ENCODE measurements at regions not wholly inside any gene's neighbourhood (a gene's known extent, or its start where the extent isn't known, plus 50 kb on each side); places are given as distances from the start of the nearest gene placed in this dataset.

DNA sequence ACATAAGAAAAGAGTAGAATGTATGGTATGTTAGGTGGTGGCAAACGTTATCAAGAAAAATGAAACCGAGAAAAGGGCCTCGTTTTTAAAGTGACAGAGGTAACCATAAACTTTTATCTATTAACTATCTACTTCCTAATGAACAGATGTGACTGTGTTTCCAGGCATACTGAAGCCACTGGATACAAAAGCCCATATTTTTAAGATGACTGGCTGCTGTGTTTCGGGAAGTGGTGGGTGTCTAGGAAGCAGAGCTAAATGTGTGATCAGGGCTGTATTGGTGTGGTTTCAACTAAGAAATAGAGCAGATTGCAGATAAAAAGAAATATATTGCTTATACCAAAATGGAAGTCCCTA, 71.8 kb downstream of the CHRM3 start:
- Histone ChIP-seq H3K27ac (no peak overlapping the region), H3K4me3 (no peak overlapping the region), H3K27me3 (no peaks in the 10 kb centered on the region), H3K36me3 (no peaks in the 10 kb centered on the region), H3K9me3 (no peaks in the 10 kb centered on the region), H3K4me1 (peaks cover 0 to 28% (median 4%) of the 10 kb centered on the region in 3 donors)
- no peak for ATAC-seq
- TF ChIP-seq, protein P1, sequence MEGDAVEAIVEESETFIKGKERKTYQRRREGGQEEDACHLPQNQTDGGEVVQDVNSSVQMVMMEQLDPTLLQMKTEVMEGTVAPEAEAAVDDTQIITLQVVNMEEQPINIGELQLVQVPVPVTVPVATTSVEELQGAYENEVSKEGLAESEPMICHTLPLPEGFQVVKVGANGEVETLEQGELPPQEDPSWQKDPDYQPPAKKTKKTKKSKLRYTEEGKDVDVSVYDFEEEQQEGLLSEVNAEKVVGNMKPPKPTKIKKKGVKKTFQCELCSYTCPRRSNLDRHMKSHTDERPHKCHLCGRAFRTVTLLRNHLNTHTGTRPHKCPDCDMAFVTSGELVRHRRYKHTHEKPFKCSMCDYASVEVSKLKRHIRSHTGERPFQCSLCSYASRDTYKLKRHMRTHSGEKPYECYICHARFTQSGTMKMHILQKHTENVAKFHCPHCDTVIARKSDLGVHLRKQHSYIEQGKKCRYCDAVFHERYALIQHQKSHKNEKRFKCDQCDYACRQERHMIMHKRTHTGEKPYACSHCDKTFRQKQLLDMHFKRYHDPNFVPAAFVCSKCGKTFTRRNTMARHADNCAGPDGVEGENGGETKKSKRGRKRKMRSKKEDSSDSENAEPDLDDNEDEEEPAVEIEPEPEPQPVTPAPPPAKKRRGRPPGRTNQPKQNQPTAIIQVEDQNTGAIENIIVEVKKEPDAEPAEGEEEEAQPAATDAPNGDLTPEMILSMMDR (IDR thresholded peaks at IDR 0.05) = no peak
- no peak for TF ChIP-seq EP300 (IDR thresholded peaks at IDR 0.05)
- TF ChIP-seq POLR2AphosphoS5 (IDR thresholded peaks at IDR 0.05) = no peak
- TF ChIP-seq POLR2A (IDR thresholded peaks at IDR 0.05) = no peak
- WGBS, 2 donors (ENCODE audit: low coverage in 1 of 2) = 44 to 48% methylated on average over 4 of the region's 4 CpGs

DNA sequence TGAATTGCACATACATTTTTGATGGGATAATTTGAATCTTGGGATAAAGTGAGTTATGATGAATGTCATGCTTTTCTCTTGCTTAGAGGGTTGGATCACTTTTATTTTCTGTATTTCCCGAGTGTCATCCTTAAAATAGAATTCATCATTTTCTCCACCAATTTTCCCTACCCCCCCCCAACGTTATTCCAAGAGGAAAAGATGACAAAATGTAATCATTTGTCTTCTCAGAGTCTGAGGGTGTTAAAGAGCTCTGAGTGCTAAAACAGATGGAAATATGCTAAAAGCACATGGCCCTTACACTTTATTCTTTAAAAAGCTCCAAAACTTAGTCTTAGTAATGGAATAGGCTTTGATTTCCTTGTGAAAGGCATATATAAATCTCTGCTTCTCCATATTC, 81.4 kb downstream of the CHRM3 start:
- H3K4me3 ChIP-seq = no peak overlapping the region
- H3K36me3 ChIP-seq = no peaks in the 10 kb centered on the region
- H3K9me3 ChIP-seq = no peaks in the 10 kb centered on the region
- no peak for ATAC-seq
- no peaks in the 10 kb centered on the region for H3K27me3 ChIP-seq
- no peak for TF ChIP-seq POLR2A (IDR thresholded peaks at IDR 0.05)
- TF ChIP-seq EP300 (IDR thresholded peaks at IDR 0.05) = no peak
- no peak for TF ChIP-seq POLR2AphosphoS5 (IDR thresholded peaks at IDR 0.05)
- TF ChIP-seq, protein P1 (IDR thresholded peaks at IDR 0.05) = no peak
- H3K4me1 ChIP-seq = peaks cover 0 to 21% (median 0%) of the 10 kb centered on the region in 3 donors
- 12 to 45% methylated on average over 2 of the region's 2 CpGs for WGBS, 2 donors (ENCODE audit: low coverage in 1 of 2)
- no peak overlapping the region for H3K27ac ChIP-seq

DNA sequence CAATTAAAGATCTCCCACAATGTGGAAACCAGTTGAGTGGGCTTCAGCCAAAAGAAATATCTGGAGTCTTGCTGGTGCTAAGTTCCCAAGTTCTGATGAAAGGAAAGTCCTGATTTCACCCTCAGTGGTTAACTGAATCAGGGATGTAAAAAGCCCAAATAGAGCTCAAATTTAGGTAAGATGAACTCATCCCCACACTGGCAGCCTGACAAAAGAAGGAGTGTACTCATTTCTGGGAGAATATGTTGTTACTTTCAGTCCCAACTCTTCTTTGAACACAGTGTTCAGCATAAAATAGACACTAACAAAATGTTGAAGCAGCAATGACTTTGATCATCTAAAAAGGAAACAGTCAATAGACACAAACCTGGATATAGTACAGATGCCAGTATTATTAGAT, 91.7 kb downstream of the CHRM3 start:
- Histone ChIP-seq H3K36me3 (no peaks in the 10 kb centered on the region), H3K4me3 (no peak overlapping the region), H3K27me3 (no peaks in the 10 kb centered on the region), H3K4me1 (peaks cover 0 to 13% (median 0%) of the 10 kb centered on the region in 3 donors), H3K9me3 (peaks cover 0 to 21% (median 0%) of the 10 kb centered on the region in 3 donors), H3K27ac (no peak overlapping the region)
- TF ChIP-seq EP300 (IDR thresholded peaks at IDR 0.05) (no peak), POLR2AphosphoS5 (IDR thresholded peaks at IDR 0.05) (no peak), POLR2A (IDR thresholded peaks at IDR 0.05) (no peak)
- ATAC-seq = no peak

DNA sequence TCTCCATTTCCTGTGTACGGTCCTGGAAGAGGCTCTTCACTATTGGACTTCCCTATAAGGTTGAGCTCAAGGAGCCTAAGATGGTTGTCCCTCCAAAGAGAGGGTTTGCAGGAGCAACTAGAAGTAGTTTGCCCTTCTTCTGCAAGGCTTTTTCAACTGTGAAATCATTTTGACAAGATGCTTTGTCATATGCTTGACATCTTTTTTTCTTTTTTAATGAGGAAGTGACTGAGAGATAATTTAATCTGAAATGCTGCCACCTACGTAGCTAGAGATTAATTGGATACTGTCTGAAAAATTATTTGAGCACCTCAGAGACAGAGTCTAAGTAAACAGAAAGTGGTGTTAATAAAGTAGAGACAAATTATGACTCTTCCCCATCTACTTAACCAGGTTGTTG, 97.0 kb downstream of the CHRM3 start:
- no peak for TF ChIP-seq EP300 (IDR thresholded peaks at IDR 0.05)
- TF ChIP-seq POLR2AphosphoS5 (IDR thresholded peaks at IDR 0.05) = no peak
- TF ChIP-seq, protein P1 (IDR thresholded peaks at IDR 0.05) = no peak
- no peak for TF ChIP-seq POLR2A (IDR thresholded peaks at IDR 0.05)
- 55 to 63% methylated on average over 2 of the region's 2 CpGs for WGBS, 2 donors (ENCODE audit: low coverage in 1 of 2)
- no peak overlapping the region for H3K4me3 ChIP-seq
- H3K9me3 ChIP-seq = peaks cover 0 to 14% (median 0%) of the 10 kb centered on the region in 3 donors
- no peaks in the 10 kb centered on the region for H3K27me3 ChIP-seq
- H3K36me3 ChIP-seq = no peaks in the 10 kb centered on the region
- ATAC-seq = no peak
- peaks cover 0 to 40% (median 0%) of the 10 kb centered on the region in 3 donors for H3K4me1 ChIP-seq
- no peak overlapping the region for H3K27ac ChIP-seq

DNA sequence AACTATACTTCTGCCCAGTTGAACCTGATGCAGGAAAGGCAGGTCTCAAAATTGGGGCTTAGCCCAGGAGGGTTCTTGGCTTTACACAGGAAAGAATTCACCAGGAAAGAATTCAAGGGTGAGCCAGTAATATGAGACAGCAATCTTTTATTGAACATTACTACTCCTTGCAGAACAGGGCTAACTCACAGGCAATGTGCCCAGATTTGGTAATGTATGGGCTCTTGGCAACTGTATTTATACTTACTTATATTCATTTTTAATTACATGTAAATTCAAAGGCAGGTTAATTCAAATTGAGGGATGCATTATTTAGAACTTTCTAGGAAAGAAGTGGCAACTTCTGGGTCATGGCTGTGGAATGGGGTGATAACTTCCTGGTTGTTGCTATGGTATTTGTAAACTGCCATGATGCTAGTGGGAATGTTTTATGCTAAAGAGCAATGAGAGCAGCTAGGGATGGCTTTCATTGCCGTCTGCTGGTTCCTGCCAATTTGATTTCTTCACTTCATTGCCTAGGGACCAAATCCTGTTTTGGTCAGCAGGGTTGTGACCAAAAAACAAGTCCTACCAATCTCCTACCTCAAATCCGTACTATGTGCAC, 107.5 kb downstream of the CHRM3 start:
- Histone ChIP-seq H3K27ac (no peak overlapping the region), H3K4me1 (peaks cover 0 to 10% (median 0%) of the 10 kb centered on the region in 3 donors), H3K27me3 (no peaks in the 10 kb centered on the region), H3K9me3 (no peaks in the 10 kb centered on the region), H3K4me3 (no peak overlapping the region), H3K36me3 (no peaks in the 10 kb centered on the region)
- WGBS, 2 donors (ENCODE audit: low coverage in 1 of 2) = 86 to 93% methylated on average over 2 of the region's 2 CpGs
- ATAC-seq = no peak
- TF ChIP-seq, protein P1 (IDR thresholded peaks at IDR 0.05) = no peak
- TF ChIP-seq EP300 (IDR thresholded peaks at IDR 0.05) (no peak), POLR2AphosphoS5 (IDR thresholded peaks at IDR 0.05) (no peak), POLR2A (IDR thresholded peaks at IDR 0.05) (no peak)
